ENCODE measurements at regions not wholly inside any gene's neighbourhood (a gene's known extent, or its start where the extent isn't known, plus 50 kb on each side); places are given as distances from the start of the nearest gene placed in this dataset.
"Not testable (repeated sequence)": the region's sequence is repeated elsewhere in the genome, so short reads cannot be mapped to it uniquely, and the experiment has no call there.

GRCh38 chr3:168839653-168840052 lies 743.9 kb upstream of the GOLIM4 start:
- DNase-seq: no peak

GRCh38 chr3:168834558-168834957 lies 738.8 kb upstream of the GOLIM4 start:
- DNase-seq: no peak

GRCh38 chr3:168828943-168829342 lies 733.2 kb upstream of the GOLIM4 start:
- no peak for DNase-seq

- no peak for DNase-seq
Measured at GRCh38 chr3:168828536-168828935, 732.8 kb upstream of the GOLIM4 start.

- no peak for DNase-seq
Measured at GRCh38 chr3:168828014-168828413, 732.3 kb upstream of the GOLIM4 start.

GRCh38 chr3:168824107-168824506 lies 728.4 kb upstream of the GOLIM4 start:
- no peak for DNase-seq

- DNase-seq: no peak
Measured at GRCh38 chr3:168823466-168823865, 727.7 kb upstream of the GOLIM4 start.

GRCh38 chr3:168820810-168821415 lies 725.2 kb upstream of the GOLIM4 start:
- peak; percentile 90 for DNase-seq

GRCh38 chr3:168817177-168817576 lies 721.5 kb upstream of the GOLIM4 start:
- no peak for DNase-seq

GRCh38 chr3:168815946-168816345 lies 720.2 kb upstream of the GOLIM4 start:
- DNase-seq: no peak

GRCh38 chr3:168813225-168813802 lies 717.6 kb upstream of the GOLIM4 start:
- no peak for DNase-seq

GRCh38 chr3:168812234-168812633 lies 716.5 kb upstream of the GOLIM4 start:
- DNase-seq: peak; percentile 41

GRCh38 chr3:168808596-168808995 lies 712.9 kb upstream of the GOLIM4 start:
- no peak for DNase-seq

- DNase-seq: no peak
Measured at GRCh38 chr3:168807448-168807847, 711.7 kb upstream of the GOLIM4 start.

GRCh38 chr3:168806871-168807270 lies 711.1 kb upstream of the GOLIM4 start:
- no peak for DNase-seq

GRCh38 chr3:168803536-168803935 lies 707.8 kb upstream of the GOLIM4 start:
- DNase-seq: no peak

- DNase-seq: no peak
Measured at GRCh38 chr3:168802766-168803165, 707.0 kb upstream of the GOLIM4 start.

- DNase-seq: no peak
Measured at GRCh38 chr3:168801794-168802193, 706.1 kb upstream of the GOLIM4 start.

- no peak for DNase-seq
Measured at GRCh38 chr3:168796339-168796738, 700.6 kb upstream of the GOLIM4 start.

GRCh38 chr3:168794427-168794826 lies 698.7 kb upstream of the GOLIM4 start:
- DNase-seq: no peak

- DNase-seq: no peak
Measured at GRCh38 chr3:168782193-168782592, 686.5 kb upstream of the GOLIM4 start.

GRCh38 chr3:168779970-168780645 lies 684.4 kb upstream of the GOLIM4 start:
- not testable (repeated sequence) for DNase-seq

- DNase-seq: no peak
Measured at GRCh38 chr3:168753724-168754123, 658.0 kb upstream of the GOLIM4 start.

GRCh38 chr3:168752339-168752738 lies 656.6 kb upstream of the GOLIM4 start:
- DNase-seq: no peak

- no peak for DNase-seq
Measured at GRCh38 chr3:168747697-168748096, 652.0 kb upstream of the GOLIM4 start.

Data from NCI-H1105 treated with DMSO at 0.1 percent for 48 hours (cell line).